Choroid plexus epithelial cell (primary cell): ENCODE measurements at regions not wholly inside any gene's neighbourhood (a gene's known extent, or its start where the extent isn't known, plus 50 kb on each side); places are given as distances from the start of the nearest gene placed in this dataset.

Experiments used
- DNase-seq: peaks from one replicate; pipeline ENCODE4 v3.0.0-alpha.2; 2010; ENCODE audit warnings: low read depth
- H3K4me3 ChIP-seq: 2 replicates; pipeline ENCODE4 v1.5.1; 2011; ENCODE audit warnings: low read depth, mild to moderate bottlenecking, control low read depth, low read length, moderate library complexity
- TF ChIP-seq, protein P1 (sequence below): conservative IDR thresholded peaks from 2 replicates; pipeline ENCODE4 v1.5.1; 2011; ENCODE audit warnings: low read depth, mild to moderate bottlenecking, control low read depth, inconsistent platforms, low read length, moderate library complexity

GRCh38 chr15:69543681-69544364, 91.2 kb downstream of the RPLP1 start:
- DNase-seq = no peak
- TF ChIP-seq, protein P1, sequence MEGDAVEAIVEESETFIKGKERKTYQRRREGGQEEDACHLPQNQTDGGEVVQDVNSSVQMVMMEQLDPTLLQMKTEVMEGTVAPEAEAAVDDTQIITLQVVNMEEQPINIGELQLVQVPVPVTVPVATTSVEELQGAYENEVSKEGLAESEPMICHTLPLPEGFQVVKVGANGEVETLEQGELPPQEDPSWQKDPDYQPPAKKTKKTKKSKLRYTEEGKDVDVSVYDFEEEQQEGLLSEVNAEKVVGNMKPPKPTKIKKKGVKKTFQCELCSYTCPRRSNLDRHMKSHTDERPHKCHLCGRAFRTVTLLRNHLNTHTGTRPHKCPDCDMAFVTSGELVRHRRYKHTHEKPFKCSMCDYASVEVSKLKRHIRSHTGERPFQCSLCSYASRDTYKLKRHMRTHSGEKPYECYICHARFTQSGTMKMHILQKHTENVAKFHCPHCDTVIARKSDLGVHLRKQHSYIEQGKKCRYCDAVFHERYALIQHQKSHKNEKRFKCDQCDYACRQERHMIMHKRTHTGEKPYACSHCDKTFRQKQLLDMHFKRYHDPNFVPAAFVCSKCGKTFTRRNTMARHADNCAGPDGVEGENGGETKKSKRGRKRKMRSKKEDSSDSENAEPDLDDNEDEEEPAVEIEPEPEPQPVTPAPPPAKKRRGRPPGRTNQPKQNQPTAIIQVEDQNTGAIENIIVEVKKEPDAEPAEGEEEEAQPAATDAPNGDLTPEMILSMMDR = no peak
- H3K4me3 ChIP-seq = no peak overlapping the region

- TF ChIP-seq, protein P1 = no peak
- no peak for DNase-seq
- no peak overlapping the region for H3K4me3 ChIP-seq
Measured at GRCh38 chr15:69544365-69545113, 91.9 kb downstream of the RPLP1 start.

DNA sequence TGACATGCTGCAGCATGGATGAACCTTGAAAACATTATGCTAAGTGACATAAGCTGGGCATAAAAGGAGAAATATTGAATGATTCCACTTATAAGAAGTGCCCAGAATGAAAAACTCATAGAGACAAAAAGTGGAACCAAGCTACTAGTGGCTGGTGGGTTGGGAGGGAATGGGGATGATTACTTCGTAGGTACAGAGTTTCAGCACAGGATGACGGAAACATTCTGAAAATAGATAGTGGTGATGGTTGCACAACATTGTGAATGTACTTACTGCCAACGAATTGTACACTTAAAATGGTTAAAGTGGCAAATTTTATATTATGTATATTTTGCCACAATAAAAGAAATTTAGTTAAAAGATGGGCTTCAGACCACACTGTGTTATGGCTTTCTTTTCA, 93.6 kb downstream of the RPLP1 start:
- no peak for DNase-seq
- TF ChIP-seq, protein P1 = no peak
- no peak overlapping the region for H3K4me3 ChIP-seq

- DNase-seq = no peak
- TF ChIP-seq, protein P1 = no peak
- no peak overlapping the region for H3K4me3 ChIP-seq
Measured at GRCh38 chr15:69548395-69549180, 96.0 kb downstream of the RPLP1 start.

GRCh38 chr15:69551391-69552056, 98.9 kb downstream of the RPLP1 start:
- DNase-seq = no peak
- TF ChIP-seq, protein P1 = no peak
- H3K4me3 ChIP-seq = no peak overlapping the region

- DNase-seq = no peak
- no peak overlapping the region for H3K4me3 ChIP-seq
- TF ChIP-seq, protein P1 = no peak
Measured at GRCh38 chr15:69552057-69552815, 99.6 kb downstream of the RPLP1 start.
